RWPE1 (cell line): ENCODE measurements at regions not wholly inside any gene's neighbourhood (a gene's known extent, or its start where the extent isn't known, plus 50 kb on each side); places are given as distances from the start of the nearest gene placed in this dataset.

Experiments used
- CTCF ChIA-PET: fragments of 350-600 bp; sonication (Branson Sonifier 250); formaldehyde crosslinking; extraction: SDS; loops from one replicate; lab custom pipeline; 2021; lab: Yijun Ruan, JAX
- POLR2A ChIA-PET: fragments of 400-600 bp; formaldehyde crosslinking; extraction: SDS; loops from one replicate; lab custom pipeline; 2020; ENCODE audit warnings: antibody characterized with exemption; ENCODE audit not compliant: low non-redundant PET; lab: Yijun Ruan, JAX
- DNase-seq: peaks from one replicate; pipeline ENCODE4 v3.0.0; 2012; ENCODE audit warnings: low spot score
- H3K27ac ChIP-seq: fragments of 450-650 bp; 2 replicates; pipeline ENCODE4 v1.5.1; 2017
- CTCF ChIP-seq: fragments of 450-650 bp; conservative IDR thresholded peaks from 2 replicates; pipeline ENCODE4 v1.5.1; 2017; ENCODE audit warnings: low read depth, mild to moderate bottlenecking

- no peak overlapping the region for H3K27ac ChIP-seq
- TF ChIP-seq CTCF = no peak
- POLR2A ChIA-PET = no interaction called here
- CTCF ChIA-PET = interaction anchor here (0.6 kb wide), 2 partner anchors 25 to 337 kb away, joined by 3 read pairs; no protein-coding TSS in a partner anchor
- no peak for DNase-seq
These were observed 102.1 kb downstream of the ACER2 start for GRCh38 chr9:19510907-19511306.
